HepG2 (cell line): ENCODE measurements at regions not wholly inside any gene's neighbourhood (a gene's known extent, or its start where the extent isn't known, plus 50 kb on each side); places are given as distances from the start of the nearest gene placed in this dataset.

Experiments used
- ATAC-seq: fragments of 200-7000 bp; cut with Tn5 transposase; 3 replicates; pipeline ENCODE4 v1.9.1; 2020; ENCODE audit warnings: mild to moderate bottlenecking, moderate library complexity
- BruUV-seq: library from RNA; stranded (reverse); fragments of 400-500 nt; replicated peaks from 2 replicates; lab custom pipeline; 2021; lab: Mats Ljungman, UMichigan
- CTCF ChIA-PET: fragments of 300-600 bp; formaldehyde crosslinking; extraction: SDS; loops from one replicate; lab custom pipeline; 2021; ENCODE audit warnings: low total read pairs, inconsistent platforms, low intra/inter-chr PET ratio; lab: Yijun Ruan, JAX
- POLR2A ChIA-PET: fragments of 350-600 bp; sonication (Branson Sonifier 250); formaldehyde crosslinking; loops from one replicate; lab custom pipeline; 2020; ENCODE audit warnings: antibody characterized with exemption, inconsistent platforms; lab: Yijun Ruan, JAX
- DNase-seq: peaks from one replicate; pipeline ENCODE4 v3.0.0-alpha.2; 2015; ENCODE audit warnings: low spot score
- FAIRE-seq: peaks from 3 replicates; lab custom pipeline; 2011; peaks lifted over from hg19 to GRCh38; lab: Jason Lieb, UNC
- H2AFZ ChIP-seq: one replicate; pipeline ENCODE4 v1.6.1; 2011; ENCODE audit warnings: low read length, inconsistent platforms
- H3K27ac ChIP-seq: fragments of 300-600 bp; 3 replicates; pipeline ENCODE4 v1.8.0; 2011; ENCODE audit warnings: mixed run types, mild to moderate bottlenecking, mixed read lengths, low read length, inconsistent platforms; ENCODE audit not compliant: insufficient read depth; ENCODE audit errors: extremely low read length
- H3K27me3 ChIP-seq, 2 experiments: fragments of 200-600 bp in 1 of 2; 2 replicates in 1 of 2; 3 replicates in 1 of 2; pipeline versions ENCODE4 v1.6.0 to v1.8.0; 2011; ENCODE audit warnings: low read length in 2 of 2, mild to moderate bottlenecking in 2 of 2, moderate library complexity in 2 of 2, inconsistent platforms in 1 of 2; ENCODE audit not compliant: insufficient read depth in 2 of 2, control insufficient read depth in 1 of 2
- H3K36me3 ChIP-seq, 2 experiments: fragments of 200-600 bp in 1 of 2; replicated peaks in 1 of 2; 2 replicates in 1 of 2; 3 replicates in 1 of 2; pipeline versions ENCODE4 v1.5.1 to v1.8.0; 2011; ENCODE audit warnings: low read length in 2 of 2, inconsistent platforms in 1 of 2; ENCODE audit not compliant: insufficient read depth in 2 of 2, control insufficient read depth in 1 of 2
- H3K4me1 ChIP-seq: 2 replicates; pipeline ENCODE4 v1.5.1; 2012; ENCODE audit warnings: low read length, inconsistent platforms; ENCODE audit not compliant: insufficient read depth
- H3K4me2 ChIP-seq: 2 replicates; pipeline ENCODE4 v1.6.0; 2011; ENCODE audit warnings: low read depth, low read length, inconsistent platforms
- H3K4me3 ChIP-seq, 3 experiments: fragments of 200-600 bp in 1 of 3; sonication (generic), shearing (Covaris generic) in 1 of 3; replicated peaks in 1 of 3; 2 replicates each; pipeline ENCODE4 v1.5.1; 2011 to 2016; ENCODE audit warnings: low read length in 3 of 3, inconsistent platforms in 2 of 3, low read depth in 2 of 3, mild to moderate bottlenecking in 2 of 3, control low read depth in 1 of 3, mixed read lengths in 1 of 3; ENCODE audit not compliant: insufficient read depth in 1 of 3
- H3K79me2 ChIP-seq: one replicate; pipeline ENCODE4 v1.6.1; 2011; ENCODE audit warnings: low read length, inconsistent platforms; ENCODE audit not compliant: insufficient read depth
- H3K9ac ChIP-seq: 2 replicates; pipeline ENCODE4 v1.6.0; 2011; ENCODE audit warnings: mild to moderate bottlenecking, low read depth, low read length, inconsistent platforms; ENCODE audit not compliant: insufficient read depth
- H3K9me3 ChIP-seq: 2 replicates; pipeline ENCODE4 v1.5.1; 2012; ENCODE audit warnings: mild to moderate bottlenecking, low read length
- H4K20me1 ChIP-seq: 2 replicates; pipeline ENCODE4 v1.6.0; 2011; ENCODE audit warnings: inconsistent platforms, mild to moderate bottlenecking, low read length, moderate library complexity; ENCODE audit not compliant: insufficient read depth
- FIP1L1 ChIP-seq: fragments of 200-400 bp; formaldehyde crosslinking; IDR thresholded peaks from 2 replicates; pipeline ENCODE4 v1.6.1; 2018; ENCODE audit warnings: low read depth, mild to moderate bottlenecking, low read length, moderate library complexity, borderline replicate concordance; ENCODE audit not compliant: insufficient read depth
- KDM5A ChIP-seq: fragments of 200-600 bp; sonication (generic); IDR thresholded peaks from 2 replicates; pipeline ENCODE4 v1.7.0; 2018; ENCODE audit warnings: antibody characterized with exemption, mild to moderate bottlenecking, low read length, borderline replicate concordance
- PCBP2 ChIP-seq: fragments of 200-400 bp; formaldehyde crosslinking; optimal IDR thresholded peaks from 2 replicates; pipeline ENCODE3; 2018; ENCODE audit warnings: low read length, low read depth; ENCODE audit not compliant: poor library complexity, severe bottlenecking
- ZBTB1 ChIP-seq: sonication (generic); formaldehyde crosslinking; IDR thresholded peaks from 2 replicates; pipeline ENCODE4 v1.4.0; 2020; ENCODE audit warnings: missing genetic modification reagents, borderline replicate concordance
- ZFP62 ChIP-seq: sonication (generic); formaldehyde crosslinking; IDR thresholded peaks from 2 replicates; pipeline ENCODE4 v1.4.0; 2020; ENCODE audit warnings: missing genetic modification reagents
- ZKSCAN5 ChIP-seq: sonication (generic); formaldehyde crosslinking; IDR thresholded peaks from 2 replicates; pipeline ENCODE4 v1.5.1; 2020; ENCODE audit warnings: mild to moderate bottlenecking, missing genetic modification reagents
- ZNF234 ChIP-seq: sonication (generic); formaldehyde crosslinking; conservative IDR thresholded peaks from 2 replicates; pipeline ENCODE4 v1.5.1; 2020; ENCODE audit warnings: mild to moderate bottlenecking, missing genetic modification reagents
- ZNF546 ChIP-seq: sonication (generic); formaldehyde crosslinking; conservative IDR thresholded peaks from 2 replicates; pipeline ENCODE4 v1.8.1; 2023; ENCODE audit warnings: mild to moderate bottlenecking, missing genetic modification reagents
- ZNF567 ChIP-seq: sonication (generic); formaldehyde crosslinking; IDR thresholded peaks from 2 replicates; pipeline ENCODE4 v1.8.1; 2023; ENCODE audit warnings: mild to moderate bottlenecking, missing genetic modification reagents, borderline replicate concordance
- ZNF709 ChIP-seq: sonication (generic); formaldehyde crosslinking; IDR thresholded peaks from 2 replicates; pipeline ENCODE4 v1.5.0; 2020; ENCODE audit warnings: mild to moderate bottlenecking, missing genetic modification reagents
- WGBS: methylation state at CpG from one replicate; pipeline ENCODE4 v1.1.6; 2017; ENCODE audit warnings: low lambda C conversion rate; 5-methylcytosine and 5-hydroxymethylcytosine counted together
- in situ Hi-C: cut with HindIII; loops from 2 replicates; pipeline ENCODE4 v1.10.0; 2017; ENCODE audit warnings: low pct_unique_long_range_greater_than_20kb; ENCODE audit not compliant: extremely low pct_ligation_motif_present
- intact Hi-C: fragments of 100-400 bp; cut with micrococcal nuclease; formaldehyde crosslinking; loops from one replicate; pipeline ENCODE4 v1.10.0; 2022; ENCODE audit not compliant: unreplicated experiment
- TF ChIP-seq, protein P1 (sequence below): sonication (generic); formaldehyde crosslinking; IDR thresholded peaks from 2 replicates; pipeline ENCODE4 v1.9.0; 2022; ENCODE audit warnings: missing genetic modification reagents, mild to moderate bottlenecking, borderline replicate concordance
- TF ChIP-seq, protein P2 (sequence below): sonication (generic); formaldehyde crosslinking; IDR thresholded peaks from 2 replicates; pipeline ENCODE4 v1.5.0; 2020; ENCODE audit warnings: mild to moderate bottlenecking, missing genetic modification reagents, borderline replicate concordance
- TF ChIP-seq, protein P3 (sequence below): sonication (generic); formaldehyde crosslinking; IDR thresholded peaks from 2 replicates; pipeline ENCODE4 v1.4.0; 2020; ENCODE audit warnings: missing genetic modification reagents

DNA sequence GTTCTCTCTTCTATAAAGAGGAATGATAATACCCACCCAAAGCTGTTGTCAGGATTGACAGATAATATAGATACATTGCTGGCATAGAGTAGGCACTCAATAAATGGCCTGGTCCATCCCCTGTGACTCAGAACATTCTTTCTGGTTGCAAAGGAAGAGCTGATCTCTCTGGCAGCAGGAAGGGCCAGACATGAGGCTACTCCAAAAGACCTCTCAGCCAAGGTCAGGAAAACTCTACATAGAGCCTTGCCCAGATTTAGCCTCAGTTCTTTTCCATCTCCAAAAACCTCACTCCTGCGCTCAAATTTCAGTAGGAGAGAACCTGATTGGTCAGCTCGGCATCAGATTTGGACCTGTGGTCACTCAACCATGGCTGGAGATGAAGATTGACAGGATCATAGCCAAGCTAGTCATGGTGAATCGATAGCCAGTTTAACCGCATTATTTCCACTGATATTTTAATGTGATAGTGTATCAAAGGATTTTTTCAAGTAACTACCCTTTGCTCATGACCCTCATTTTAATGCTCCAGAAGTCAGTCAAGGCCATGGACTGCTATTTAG, 319.6 kb downstream of the DRD1 start:
- in situ Hi-C loops (no loop called here), intact Hi-C loops (no loop called here)
- no peak for FAIRE-seq
- Histone ChIP-seq H3K9ac (no peak overlapping the region), H3K4me2 (no peak overlapping the region), H3K79me2 (no peaks in the 10 kb centered on the region), H2AFZ (no peak overlapping the region), H4K20me1 (no peaks in the 10 kb centered on the region), H3K27ac (no peak overlapping the region), H3K27me3 (no peaks in the 10 kb centered on the region; a peak in 1 of 5 replicates), H3K4me3 (no peak overlapping the region), H3K9me3 (no peaks in the 10 kb centered on the region), H3K36me3 (no peaks in the 10 kb centered on the region), H3K4me1 (no peaks in the 10 kb centered on the region)
- DNase-seq: no peak
- no peak for ATAC-seq
- CTCF ChIA-PET: no interaction called here
- BruUV-seq: no TSS peak
- POLR2A ChIA-PET: no interaction called here
- WGBS: 32% methylated on average over 4 of the region's 4 CpGs
- TF ChIP-seq FIP1L1 (no peak), ZNF546 (no peak), KDM5A (no peak), ZNF234 (CRISPR knock-in tag) (no peak), ZFP62 (CRISPR knock-in tag) (no peak), ZBTB1 (CRISPR knock-in tag) (no peak), ZKSCAN5 (CRISPR knock-in tag) (no peak), ZNF709 (CRISPR knock-in tag) (no peak), PCBP2 (no peak), ZNF567 (no peak)
- TF ChIP-seq, protein P1, sequence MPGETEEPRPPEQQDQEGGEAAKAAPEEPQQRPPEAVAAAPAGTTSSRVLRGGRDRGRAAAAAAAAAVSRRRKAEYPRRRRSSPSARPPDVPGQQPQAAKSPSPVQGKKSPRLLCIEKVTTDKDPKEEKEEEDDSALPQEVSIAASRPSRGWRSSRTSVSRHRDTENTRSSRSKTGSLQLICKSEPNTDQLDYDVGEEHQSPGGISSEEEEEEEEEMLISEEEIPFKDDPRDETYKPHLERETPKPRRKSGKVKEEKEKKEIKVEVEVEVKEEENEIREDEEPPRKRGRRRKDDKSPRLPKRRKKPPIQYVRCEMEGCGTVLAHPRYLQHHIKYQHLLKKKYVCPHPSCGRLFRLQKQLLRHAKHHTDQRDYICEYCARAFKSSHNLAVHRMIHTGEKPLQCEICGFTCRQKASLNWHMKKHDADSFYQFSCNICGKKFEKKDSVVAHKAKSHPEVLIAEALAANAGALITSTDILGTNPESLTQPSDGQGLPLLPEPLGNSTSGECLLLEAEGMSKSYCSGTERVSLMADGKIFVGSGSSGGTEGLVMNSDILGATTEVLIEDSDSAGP: no peak
- TF ChIP-seq, protein P2, sequence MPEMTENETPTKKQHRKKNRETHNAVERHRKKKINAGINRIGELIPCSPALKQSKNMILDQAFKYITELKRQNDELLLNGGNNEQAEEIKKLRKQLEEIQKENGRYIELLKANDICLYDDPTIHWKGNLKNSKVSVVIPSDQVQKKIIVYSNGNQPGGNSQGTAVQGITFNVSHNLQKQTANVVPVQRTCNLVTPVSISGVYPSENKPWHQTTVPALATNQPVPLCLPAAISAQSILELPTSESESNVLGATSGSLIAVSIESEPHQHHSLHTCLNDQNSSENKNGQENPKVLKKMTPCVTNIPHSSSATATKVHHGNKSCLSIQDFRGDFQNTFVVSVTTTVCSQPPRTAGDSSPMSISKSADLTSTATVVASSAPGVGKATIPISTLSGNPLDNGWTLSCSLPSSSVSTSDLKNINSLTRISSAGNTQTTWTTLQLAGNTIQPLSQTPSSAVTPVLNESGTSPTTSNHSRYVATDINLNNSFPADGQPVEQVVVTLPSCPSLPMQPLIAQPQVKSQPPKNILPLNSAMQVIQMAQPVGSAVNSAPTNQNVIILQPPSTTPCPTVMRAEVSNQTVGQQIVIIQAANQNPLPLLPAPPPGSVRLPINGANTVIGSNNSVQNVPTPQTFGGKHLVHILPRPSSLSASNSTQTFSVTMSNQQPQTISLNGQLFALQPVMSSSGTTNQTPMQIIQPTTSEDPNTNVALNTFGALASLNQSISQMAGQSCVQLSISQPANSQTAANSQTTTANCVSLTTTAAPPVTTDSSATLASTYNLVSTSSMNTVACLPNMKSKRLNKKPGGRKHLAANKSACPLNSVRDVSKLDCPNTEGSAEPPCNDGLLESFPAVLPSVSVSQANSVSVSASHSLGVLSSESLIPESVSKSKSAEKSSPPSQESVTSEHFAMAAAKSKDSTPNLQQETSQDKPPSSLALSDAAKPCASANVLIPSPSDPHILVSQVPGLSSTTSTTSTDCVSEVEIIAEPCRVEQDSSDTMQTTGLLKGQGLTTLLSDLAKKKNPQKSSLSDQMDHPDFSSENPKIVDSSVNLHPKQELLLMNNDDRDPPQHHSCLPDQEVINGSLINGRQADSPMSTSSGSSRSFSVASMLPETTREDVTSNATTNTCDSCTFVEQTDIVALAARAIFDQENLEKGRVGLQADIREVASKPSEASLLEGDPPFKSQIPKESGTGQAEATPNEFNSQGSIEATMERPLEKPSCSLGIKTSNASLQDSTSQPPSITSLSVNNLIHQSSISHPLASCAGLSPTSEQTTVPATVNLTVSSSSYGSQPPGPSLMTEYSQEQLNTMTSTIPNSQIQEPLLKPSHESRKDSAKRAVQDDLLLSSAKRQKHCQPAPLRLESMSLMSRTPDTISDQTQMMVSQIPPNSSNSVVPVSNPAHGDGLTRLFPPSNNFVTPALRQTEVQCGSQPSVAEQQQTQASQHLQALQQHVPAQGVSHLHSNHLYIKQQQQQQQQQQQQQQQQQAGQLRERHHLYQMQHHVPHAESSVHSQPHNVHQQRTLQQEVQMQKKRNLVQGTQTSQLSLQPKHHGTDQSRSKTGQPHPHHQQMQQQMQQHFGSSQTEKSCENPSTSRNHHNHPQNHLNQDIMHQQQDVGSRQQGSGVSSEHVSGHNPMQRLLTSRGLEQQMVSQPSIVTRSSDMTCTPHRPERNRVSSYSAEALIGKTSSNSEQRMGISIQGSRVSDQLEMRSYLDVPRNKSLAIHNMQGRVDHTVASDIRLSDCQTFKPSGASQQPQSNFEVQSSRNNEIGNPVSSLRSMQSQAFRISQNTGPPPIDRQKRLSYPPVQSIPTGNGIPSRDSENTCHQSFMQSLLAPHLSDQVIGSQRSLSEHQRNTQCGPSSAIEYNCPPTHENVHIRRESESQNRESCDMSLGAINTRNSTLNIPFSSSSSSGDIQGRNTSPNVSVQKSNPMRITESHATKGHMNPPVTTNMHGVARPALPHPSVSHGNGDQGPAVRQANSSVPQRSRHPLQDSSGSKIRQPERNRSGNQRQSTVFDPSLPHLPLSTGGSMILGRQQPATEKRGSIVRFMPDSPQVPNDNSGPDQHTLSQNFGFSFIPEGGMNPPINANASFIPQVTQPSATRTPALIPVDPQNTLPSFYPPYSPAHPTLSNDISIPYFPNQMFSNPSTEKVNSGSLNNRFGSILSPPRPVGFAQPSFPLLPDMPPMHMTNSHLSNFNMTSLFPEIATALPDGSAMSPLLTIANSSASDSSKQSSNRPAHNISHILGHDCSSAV (CRISPR knock-in tag): no peak
- TF ChIP-seq, protein P3, sequence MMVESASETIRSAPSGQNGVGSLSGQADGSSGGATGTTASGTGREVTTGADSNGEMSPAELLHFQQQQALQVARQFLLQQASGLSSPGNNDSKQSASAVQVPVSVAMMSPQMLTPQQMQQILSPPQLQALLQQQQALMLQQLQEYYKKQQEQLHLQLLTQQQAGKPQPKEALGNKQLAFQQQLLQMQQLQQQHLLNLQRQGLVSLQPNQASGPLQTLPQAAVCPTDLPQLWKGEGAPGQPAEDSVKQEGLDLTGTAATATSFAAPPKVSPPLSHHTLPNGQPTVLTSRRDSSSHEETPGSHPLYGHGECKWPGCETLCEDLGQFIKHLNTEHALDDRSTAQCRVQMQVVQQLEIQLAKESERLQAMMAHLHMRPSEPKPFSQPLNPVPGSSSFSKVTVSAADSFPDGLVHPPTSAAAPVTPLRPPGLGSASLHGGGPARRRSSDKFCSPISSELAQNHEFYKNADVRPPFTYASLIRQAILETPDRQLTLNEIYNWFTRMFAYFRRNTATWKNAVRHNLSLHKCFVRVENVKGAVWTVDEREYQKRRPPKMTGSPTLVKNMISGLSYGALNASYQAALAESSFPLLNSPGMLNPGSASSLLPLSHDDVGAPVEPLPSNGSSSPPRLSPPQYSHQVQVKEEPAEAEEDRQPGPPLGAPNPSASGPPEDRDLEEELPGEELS (CRISPR knock-in tag): no peak
